Prostate gland (tissue), 2 donors: ENCODE measurements at regions not wholly inside any gene's neighbourhood (a gene's known extent, or its start where the extent isn't known, plus 50 kb on each side); places are given as distances from the start of the nearest gene placed in this dataset.
"Not testable (repeated sequence)": the region's sequence is repeated elsewhere in the genome, so short reads cannot be mapped to it uniquely, and the experiment has no call there.

Experiments
- DNase-seq: peaks from one replicate; pipeline ENCODE4 v3.0.0-alpha.2; 2019; ENCODE audit warnings: low spot score
- H3K27ac ChIP-seq, 2 donors: fragments of 200-600 bp; sonication (generic); 2 replicates each; pipeline ENCODE4 v1.5.1; 2017 to 2019
- H3K27me3 ChIP-seq: fragments of 200-600 bp; sonication (generic); replicated peaks from 2 replicates; pipeline ENCODE4 v1.5.1; 2019; ENCODE audit not compliant: insufficient read depth
- H3K36me3 ChIP-seq, 2 donors: fragments of 200-600 bp; sonication (generic); 1 replicate in 1 of 2; 2 replicates in 1 of 2; pipeline versions ENCODE4 v1.5.1 to v1.8.1; 2017 to 2019
- H3K4me1 ChIP-seq: fragments of 200-600 bp; sonication (generic); replicated peaks from 2 replicates; pipeline ENCODE4 v1.5.1; 2019
- H3K4me3 ChIP-seq, 2 donors: fragments of 200-600 bp; sonication (generic); 2 replicates each; pipeline ENCODE4 v1.5.1; 2017 to 2019
- H3K9me3 ChIP-seq: fragments of 200-600 bp; sonication (generic); 2 replicates; pipeline ENCODE4 v1.5.1; 2017
- POLR2A ChIP-seq: fragments of 450-650 bp; IDR thresholded peaks from one replicate; pipeline ENCODE4 v1.6.1; 2016; ENCODE audit warnings: antibody characterized with exemption, mild to moderate bottlenecking
- POLR2AphosphoS5 ChIP-seq: sonication (generic); formaldehyde crosslinking; IDR thresholded peaks from one replicate; pipeline ENCODE4 v1.6.1; 2017; ENCODE audit warnings: antibody characterized with exemption
- WGBS: methylation state at CpG from one replicate; pipeline ENCODE4 v1.1.5; 2018; 5-methylcytosine and 5-hydroxymethylcytosine counted together
- intact Hi-C: fragments of 100-400 bp; cut with DNase I; formaldehyde crosslinking; loops from one replicate; pipeline ENCODE4 v1.14.2; 2022
- TF ChIP-seq, protein P1 (sequence below), 4 experiments: fragments of 200-600 bp in 2 of 4; fragments of 450-650 bp in 2 of 4; sonication (generic) in 2 of 4; IDR thresholded peaks; 1 replicate in 3 of 4; 2 replicates in 1 of 4; pipeline ENCODE4 v1.5.1; 2016 to 2019; ENCODE audit warnings: antibody characterized with exemption in 4 of 4, mild to moderate bottlenecking in 2 of 4, moderate library complexity in 2 of 4

DNA sequence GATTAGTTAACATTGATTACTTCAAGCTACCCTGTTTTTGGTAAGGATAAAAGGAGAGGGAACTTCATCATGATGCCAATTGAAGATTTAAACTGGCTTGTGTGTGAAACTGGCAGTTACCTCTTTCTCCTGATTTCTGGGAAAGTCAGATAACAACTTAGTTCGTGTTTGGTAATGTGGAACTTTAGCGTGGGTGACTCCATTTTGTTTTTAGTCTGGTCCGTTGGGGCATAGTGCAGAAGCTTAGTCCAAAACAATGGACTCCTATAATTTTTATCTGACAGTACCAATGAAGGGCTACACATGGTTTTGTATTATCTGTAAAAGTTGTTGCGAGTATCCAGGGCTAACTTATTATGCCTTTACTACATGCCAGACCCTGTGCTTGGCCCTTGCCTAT is 294.9 kb downstream of the GUCY2F start:
- Histone ChIP-seq H3K4me1 (no peaks in the 10 kb centered on the region), H3K36me3 (no peaks in the 10 kb centered on the region), H3K9me3 (no peaks in the 10 kb centered on the region), H3K4me3 (no peak overlapping the region), H3K27ac (no peak overlapping the region), H3K27me3 (no peaks in the 10 kb centered on the region)
- TF ChIP-seq POLR2AphosphoS5, result no peak
- TF ChIP-seq, protein P1, sequence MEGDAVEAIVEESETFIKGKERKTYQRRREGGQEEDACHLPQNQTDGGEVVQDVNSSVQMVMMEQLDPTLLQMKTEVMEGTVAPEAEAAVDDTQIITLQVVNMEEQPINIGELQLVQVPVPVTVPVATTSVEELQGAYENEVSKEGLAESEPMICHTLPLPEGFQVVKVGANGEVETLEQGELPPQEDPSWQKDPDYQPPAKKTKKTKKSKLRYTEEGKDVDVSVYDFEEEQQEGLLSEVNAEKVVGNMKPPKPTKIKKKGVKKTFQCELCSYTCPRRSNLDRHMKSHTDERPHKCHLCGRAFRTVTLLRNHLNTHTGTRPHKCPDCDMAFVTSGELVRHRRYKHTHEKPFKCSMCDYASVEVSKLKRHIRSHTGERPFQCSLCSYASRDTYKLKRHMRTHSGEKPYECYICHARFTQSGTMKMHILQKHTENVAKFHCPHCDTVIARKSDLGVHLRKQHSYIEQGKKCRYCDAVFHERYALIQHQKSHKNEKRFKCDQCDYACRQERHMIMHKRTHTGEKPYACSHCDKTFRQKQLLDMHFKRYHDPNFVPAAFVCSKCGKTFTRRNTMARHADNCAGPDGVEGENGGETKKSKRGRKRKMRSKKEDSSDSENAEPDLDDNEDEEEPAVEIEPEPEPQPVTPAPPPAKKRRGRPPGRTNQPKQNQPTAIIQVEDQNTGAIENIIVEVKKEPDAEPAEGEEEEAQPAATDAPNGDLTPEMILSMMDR (IDR thresholded peaks at IDR 0.05), result no peak
- TF ChIP-seq POLR2A, result no peak
- WGBS, result 84% methylated on average over 4 of the region's 4 CpGs
- no peak for DNase-seq
- intact Hi-C loops, result no loop called here

DNA sequence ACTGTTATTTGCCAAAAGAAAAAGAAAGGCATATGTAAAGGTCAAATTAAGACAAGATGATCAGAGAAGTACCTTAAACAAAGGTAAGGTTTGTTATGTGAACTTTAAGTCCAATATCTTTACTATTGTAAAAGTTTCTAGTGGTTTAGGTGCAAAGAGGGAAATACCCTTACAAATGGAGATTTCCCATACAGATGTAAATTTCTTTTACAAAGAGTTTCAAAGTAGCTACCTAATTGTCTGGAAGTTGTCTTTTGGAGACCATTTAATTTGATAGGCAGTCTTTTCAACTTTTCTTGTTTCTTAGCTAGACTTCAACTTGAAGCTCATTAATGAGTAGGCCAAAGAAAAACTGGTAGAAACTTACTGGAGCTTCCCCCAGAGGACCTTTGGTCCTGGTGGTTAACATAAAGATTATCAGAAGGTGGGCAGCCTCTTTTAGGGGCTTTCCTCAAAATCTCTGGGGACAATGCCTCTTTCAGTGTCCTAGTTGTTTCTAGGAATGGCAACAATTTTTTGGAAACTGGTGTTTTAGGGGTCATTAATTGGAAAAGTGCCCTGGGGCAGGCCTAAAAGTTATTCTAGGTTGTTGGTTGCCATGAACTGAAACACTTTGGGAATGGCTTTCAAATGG is 297.3 kb downstream of the GUCY2F start:
- TF ChIP-seq POLR2AphosphoS5 (no peak), POLR2A (no peak)
- TF ChIP-seq, protein P1 (IDR thresholded peaks at IDR 0.05), result no peak
- intact Hi-C loops, result no loop called here
- DNase-seq, result no peak
- Histone ChIP-seq H3K27me3 (no peaks in the 10 kb centered on the region), H3K9me3 (no peaks in the 10 kb centered on the region), H3K36me3 (no peaks in the 10 kb centered on the region), H3K4me1 (no peaks in the 10 kb centered on the region), H3K27ac (no peak overlapping the region), H3K4me3 (no peak overlapping the region)

DNA sequence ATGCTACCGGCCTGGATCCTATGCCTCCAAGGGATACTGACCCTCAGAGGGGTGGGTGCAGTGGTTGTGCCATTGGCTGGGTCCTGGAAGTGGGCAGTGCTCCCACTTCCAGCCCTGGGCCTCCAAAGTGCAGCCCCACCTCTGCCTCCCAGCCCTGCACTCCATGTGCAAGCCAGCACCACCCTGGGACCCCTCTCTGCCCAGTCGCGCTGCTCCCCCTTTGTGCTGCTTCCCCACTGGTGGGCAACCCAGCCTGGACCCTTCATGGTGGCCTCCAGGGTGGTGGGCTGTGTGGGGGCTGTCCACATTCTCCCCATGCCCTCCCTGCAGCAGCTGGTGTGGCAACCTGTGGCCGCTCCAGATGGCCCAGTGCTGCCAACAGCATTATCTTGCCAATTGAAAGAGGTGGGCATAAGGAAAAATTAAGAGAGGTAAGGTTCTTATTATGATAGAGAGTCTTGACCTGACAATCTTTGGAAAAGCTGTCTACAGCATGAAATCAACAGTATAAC is 309.7 kb downstream of the GUCY2F start:
- H3K27me3 ChIP-seq, result no peaks in the 10 kb centered on the region
- no peaks in the 10 kb centered on the region for H3K36me3 ChIP-seq
- intact Hi-C loops, result no loop called here
- H3K9me3 ChIP-seq, result no peaks in the 10 kb centered on the region
- WGBS, result 90% methylated on average over 2 of the region's 4 CpGs
- TF ChIP-seq, protein P1 (IDR thresholded peaks at IDR 0.05), result no peak
- no peak for TF ChIP-seq POLR2AphosphoS5
- TF ChIP-seq POLR2A, result no peak
- no peak overlapping the region for H3K4me3 ChIP-seq
- no peak overlapping the region for H3K27ac ChIP-seq
- DNase-seq, result no peak
- H3K4me1 ChIP-seq, result no peaks in the 10 kb centered on the region

DNA sequence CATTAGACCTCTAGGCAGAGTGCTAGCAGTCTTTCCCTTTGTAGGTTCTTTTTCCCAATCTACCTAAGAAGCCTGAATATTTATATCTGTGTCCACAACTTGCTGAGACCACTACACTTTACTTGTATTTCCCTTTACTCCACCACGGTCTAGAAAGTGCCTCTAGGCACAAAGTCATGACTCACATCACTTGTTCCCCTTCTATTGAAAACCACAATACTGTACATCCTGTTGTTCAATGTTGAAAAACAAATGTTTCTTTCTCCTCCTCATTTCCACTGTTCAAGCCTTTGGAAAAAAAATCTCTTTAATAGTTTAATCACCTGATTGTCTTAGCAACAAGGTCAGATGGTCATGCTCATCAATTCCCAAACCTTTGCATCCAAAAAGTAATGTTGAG is 326.7 kb downstream of the GUCY2F start:
- intact Hi-C loops, result no loop called here
- H3K4me3 ChIP-seq, result no peak overlapping the region
- no peaks in the 10 kb centered on the region for H3K9me3 ChIP-seq
- no peak overlapping the region for H3K27ac ChIP-seq
- WGBS, result 67% methylated on average over 1 of the region's 1 CpG
- DNase-seq, result no peak
- TF ChIP-seq, protein P1 (IDR thresholded peaks at IDR 0.05), result no peak
- no peak for TF ChIP-seq POLR2AphosphoS5
- TF ChIP-seq POLR2A, result no peak
- no peaks in the 10 kb centered on the region for H3K36me3 ChIP-seq
- H3K27me3 ChIP-seq, result no peaks in the 10 kb centered on the region
- no peaks in the 10 kb centered on the region for H3K4me1 ChIP-seq

DNA sequence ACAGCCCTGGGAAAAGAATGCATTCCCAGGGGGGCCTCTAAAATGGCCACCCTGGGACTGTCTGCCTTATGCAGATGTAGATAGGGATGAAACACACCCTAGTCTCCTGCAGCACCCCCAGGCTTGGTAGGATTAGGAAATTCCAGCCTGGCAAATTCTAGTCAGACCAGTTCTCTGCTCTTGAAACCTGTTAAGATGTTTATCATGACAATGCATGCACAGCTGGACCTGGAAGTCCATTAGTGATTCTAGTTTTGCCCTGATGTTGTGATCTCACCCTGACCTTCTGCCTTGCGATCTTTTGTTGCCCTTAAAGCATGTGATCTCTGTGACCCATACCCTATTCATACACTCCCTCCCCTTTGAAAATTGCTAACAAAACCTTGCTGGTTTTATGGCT is 337.7 kb downstream of the GUCY2F start:
- WGBS, result 50% methylated on average over 1 of the region's 1 CpG
- H3K36me3 ChIP-seq, H3K27me3 ChIP-seq, H3K27ac ChIP-seq, H3K4me3 ChIP-seq, H3K9me3 ChIP-seq, DNase-seq, H3K4me1 ChIP-seq, intact Hi-C loops: not testable (repeated sequence)
